PC-9 (cell line): ENCODE measurements at regions not wholly inside any gene's neighbourhood (a gene's known extent, or its start where the extent isn't known, plus 50 kb on each side); places are given as distances from the start of the nearest gene placed in this dataset.

Source experiments
- CTCF ChIP-seq: fragments of 200-600 bp; sonication (generic); conservative IDR thresholded peaks from 2 replicates; pipeline ENCODE4 v1.6.1; 2017; ENCODE audit warnings: mixed run types, antibody characterized with exemption, mild to moderate bottlenecking, moderate library complexity
- EZH2 ChIP-seq: fragments of 200-600 bp; sonication (generic); IDR thresholded peaks from 2 replicates; pipeline ENCODE4 v1.8.0; 2017; ENCODE audit warnings: antibody characterized with exemption, low read depth

GRCh38 chr3:30277494-30277893 is 328.9 kb upstream of the TGFBR2 start:
- TF ChIP-seq CTCF (no peak), EZH2 (no peak)
